Stimulated activated naive CD8-positive, alpha-beta T cell treated with anti-CD3 and anti-CD28 coated beads, Interleukin-15, amount 100 ng/mL, for 72 hours (primary cell): ENCODE measurements at regions not wholly inside any gene's neighbourhood (a gene's known extent, or its start where the extent isn't known, plus 50 kb on each side); places are given as distances from the start of the nearest gene placed in this dataset.
"Not testable (repeated sequence)": the region's sequence is repeated elsewhere in the genome, so short reads cannot be mapped to it uniquely, and the experiment has no call there.

Experiments
- ATAC-seq: fragments of 150-1000 bp; cut with Tn5 transposase; 2 replicates; pipeline ENCODE4 v1.10.0; 2021; ENCODE audit warnings: mild to moderate bottlenecking, moderate library complexity
- DNase-seq, 2 donors: peaks; one replicate each; pipeline ENCODE4 v3.0.0; 2021 to 2022
- H3K27ac Mint-ChIP-seq, 2 donors: one replicate each; pipeline ENCODE4 v1.8.0; 2022; ENCODE audit warnings: mild to moderate bottlenecking in 2 of 2, mixed read lengths in 2 of 2, moderate library complexity in 2 of 2
- H3K27me3 Mint-ChIP-seq: one replicate; pipeline ENCODE4 v1.8.0; 2022; ENCODE audit warnings: mixed read lengths
- H3K4me1 Mint-ChIP-seq: one replicate; pipeline ENCODE4 v1.8.0; 2022; ENCODE audit warnings: mild to moderate bottlenecking, mixed read lengths
- H3K4me3 Mint-ChIP-seq, 2 donors: one replicate each; pipeline ENCODE4 v1.8.0; 2022; ENCODE audit warnings: mild to moderate bottlenecking in 2 of 2, mixed read lengths in 2 of 2, moderate library complexity in 1 of 2
- H3K9me3 Mint-ChIP-seq, 2 donors: one replicate each; pipeline ENCODE4 v1.8.0; 2022; ENCODE audit warnings: mixed read lengths in 2 of 2

GRCh38 chr4:118556576-118556975, 128.6 kb upstream of the METTL14 start:
- not testable (repeated sequence) for H3K4me3 Mint-ChIP-seq, ATAC-seq, H3K9me3 Mint-ChIP-seq, H3K27ac Mint-ChIP-seq, H3K4me1 Mint-ChIP-seq, H3K27me3 Mint-ChIP-seq, DNase-seq

GRCh38 chr4:118557298-118557851, 127.8 kb upstream of the METTL14 start:
- peak; percentile 48 for ATAC-seq
- Mint-ChIP-seq H3K27ac (peak overlapping the region in 1 of 2 donors; percentile 27), H3K27me3 (no peaks in the 10 kb centered on the region), H3K9me3 (no peaks in the 10 kb centered on the region), H3K4me1 (no peaks in the 10 kb centered on the region), H3K4me3 (no peak overlapping the region)
- DNase-seq = no peak

DNA sequence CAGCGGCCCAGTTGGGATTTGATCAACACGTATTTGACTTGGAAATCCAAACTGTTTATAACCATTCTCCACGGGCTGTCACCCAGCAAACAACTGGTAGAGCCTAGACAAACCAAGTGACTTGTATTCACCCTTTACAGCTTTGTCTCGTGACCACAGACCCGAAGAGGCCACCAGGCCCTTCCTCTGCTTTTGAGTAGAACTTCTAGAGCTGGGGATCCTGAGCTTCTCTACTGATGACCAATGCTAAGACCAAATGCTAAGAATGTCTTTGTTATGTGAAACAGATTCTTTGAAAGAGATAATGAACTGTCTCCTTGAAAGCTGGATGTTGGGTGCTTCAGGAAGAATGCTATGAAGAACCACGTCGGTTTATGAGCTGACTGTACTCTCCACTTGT, 127.0 kb upstream of the METTL14 start:
- not testable (repeated sequence) for H3K27me3 Mint-ChIP-seq, H3K9me3 Mint-ChIP-seq, H3K4me3 Mint-ChIP-seq, ATAC-seq, H3K4me1 Mint-ChIP-seq, DNase-seq, H3K27ac Mint-ChIP-seq

GRCh38 chr4:118561559-118561958, 123.6 kb upstream of the METTL14 start:
- H3K9me3 Mint-ChIP-seq, H3K27me3 Mint-ChIP-seq, DNase-seq, H3K27ac Mint-ChIP-seq, ATAC-seq, H3K4me1 Mint-ChIP-seq, H3K4me3 Mint-ChIP-seq: not testable (repeated sequence)

- H3K27ac Mint-ChIP-seq = peak overlapping the region in 1 of 2 donors; percentile 10
- ATAC-seq = peak; percentile 70
- H3K9me3 Mint-ChIP-seq, DNase-seq, H3K4me1 Mint-ChIP-seq: not testable (repeated sequence)
- peaks cover 21% of the 10 kb centered on the region for H3K27me3 Mint-ChIP-seq
- peak overlapping the region in 1 of 2 donors; percentile 29 for H3K4me3 Mint-ChIP-seq
Observed at GRCh38 chr4:118566003-118566513, 119.1 kb upstream of the METTL14 start.

GRCh38 chr4:118572991-118573390, 112.2 kb upstream of the METTL14 start:
- peaks cover 21% of the 10 kb centered on the region for H3K27me3 Mint-ChIP-seq
- not testable (repeated sequence) for H3K4me1 Mint-ChIP-seq, H3K27ac Mint-ChIP-seq, DNase-seq, H3K4me3 Mint-ChIP-seq, H3K9me3 Mint-ChIP-seq, ATAC-seq

GRCh38 chr4:118574251-118574913, 110.8 kb upstream of the METTL14 start:
- DNase-seq, H3K4me3 Mint-ChIP-seq, H3K9me3 Mint-ChIP-seq, H3K27ac Mint-ChIP-seq, H3K4me1 Mint-ChIP-seq, ATAC-seq: not testable (repeated sequence)
- H3K27me3 Mint-ChIP-seq = peaks cover 21% of the 10 kb centered on the region

DNA sequence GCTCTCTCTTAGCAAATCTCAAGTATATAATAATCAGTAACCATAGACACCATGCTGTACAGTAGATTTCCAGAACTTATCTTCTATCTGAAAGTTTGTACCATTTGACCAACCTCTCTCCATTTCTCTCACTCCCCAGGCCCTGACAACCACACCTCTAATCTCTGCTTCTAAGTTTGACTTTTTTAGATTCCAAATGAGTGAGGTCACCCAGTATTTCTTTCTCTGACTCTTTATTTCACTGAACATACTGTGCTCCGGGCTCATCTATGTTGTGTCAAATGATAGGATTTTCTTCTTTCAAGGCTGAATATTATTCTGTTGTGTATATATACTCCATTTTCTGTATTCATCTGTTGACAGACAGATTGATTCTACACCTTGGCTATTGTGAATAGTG, 110.1 kb upstream of the METTL14 start:
- not testable (repeated sequence) for H3K4me1 Mint-ChIP-seq, ATAC-seq, H3K4me3 Mint-ChIP-seq, H3K27ac Mint-ChIP-seq, DNase-seq, H3K9me3 Mint-ChIP-seq
- H3K27me3 Mint-ChIP-seq = peaks cover 16% of the 10 kb centered on the region

- DNase-seq, H3K27ac Mint-ChIP-seq, ATAC-seq, H3K4me1 Mint-ChIP-seq, H3K4me3 Mint-ChIP-seq, H3K9me3 Mint-ChIP-seq: not testable (repeated sequence)
- H3K27me3 Mint-ChIP-seq = peaks cover 13% of the 10 kb centered on the region
Observed at GRCh38 chr4:118575726-118576125, 109.5 kb upstream of the METTL14 start.

DNA sequence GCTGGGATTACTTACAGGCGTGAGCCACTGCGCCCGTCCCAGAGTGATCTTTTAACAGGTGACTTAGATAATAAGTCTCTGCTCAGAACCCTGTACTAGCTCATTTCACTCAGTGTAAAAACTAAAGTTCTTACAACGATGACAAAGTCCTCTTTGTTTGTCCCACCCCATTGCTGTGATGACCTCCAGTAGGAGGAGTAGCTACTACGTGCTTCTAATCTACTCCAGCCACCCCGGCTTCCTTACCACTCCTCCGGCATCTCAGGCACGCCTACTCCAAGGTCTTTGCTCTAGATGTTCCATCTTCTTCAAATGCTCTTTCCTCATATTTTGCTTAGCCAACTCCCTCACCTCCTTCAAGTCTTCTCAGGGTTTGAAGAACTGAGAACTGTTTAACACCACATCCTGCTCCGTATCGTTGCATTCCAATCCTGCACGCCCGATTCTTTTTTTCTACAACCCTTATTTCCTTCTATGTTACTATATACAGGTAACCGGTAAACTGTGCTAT, 108.4 kb upstream of the METTL14 start:
- not testable (repeated sequence) for H3K4me3 Mint-ChIP-seq, ATAC-seq, DNase-seq, H3K9me3 Mint-ChIP-seq, H3K27ac Mint-ChIP-seq, H3K4me1 Mint-ChIP-seq
- H3K27me3 Mint-ChIP-seq = peaks cover 21% of the 10 kb centered on the region

DNA sequence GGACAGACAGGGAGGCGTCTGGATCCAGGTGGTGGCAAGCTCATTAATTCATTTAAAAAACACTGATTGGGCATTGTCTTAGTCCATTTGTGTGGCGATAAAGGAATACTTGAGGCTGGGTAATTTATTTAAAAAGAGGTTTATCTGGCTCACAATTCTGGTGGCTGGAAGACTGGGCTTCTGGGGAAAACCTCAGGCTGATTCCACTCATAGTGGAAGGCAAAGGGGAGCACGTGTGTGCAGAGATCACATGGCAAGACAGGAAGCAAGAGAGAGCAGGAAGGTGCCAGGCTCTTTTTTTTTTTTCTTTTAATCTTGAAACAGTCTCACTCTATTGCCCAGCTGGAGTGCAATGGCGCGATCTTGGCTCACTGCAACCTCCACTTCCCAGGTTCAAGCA, 100.2 kb upstream of the METTL14 start:
- H3K27me3 Mint-ChIP-seq = peaks cover 42% of the 10 kb centered on the region
- H3K27ac Mint-ChIP-seq = no peak overlapping the region
- no peak overlapping the region for H3K4me3 Mint-ChIP-seq
- ATAC-seq = no peak
- no peak for DNase-seq
- no peaks in the 10 kb centered on the region for H3K9me3 Mint-ChIP-seq
- H3K4me1 Mint-ChIP-seq = peaks cover 9% of the 10 kb centered on the region

GRCh38 chr4:118586357-118586790, 98.8 kb upstream of the METTL14 start:
- Mint-ChIP-seq H3K4me1 (peaks cover 17% of the 10 kb centered on the region), H3K27ac (no peak overlapping the region), H3K9me3 (peaks cover 0 to 4% of the 10 kb centered on the region in 2 donors), H3K4me3 (no peak overlapping the region), H3K27me3 (peaks cover 32% of the 10 kb centered on the region)
- ATAC-seq (no peak), DNase-seq (no peak)

DNA sequence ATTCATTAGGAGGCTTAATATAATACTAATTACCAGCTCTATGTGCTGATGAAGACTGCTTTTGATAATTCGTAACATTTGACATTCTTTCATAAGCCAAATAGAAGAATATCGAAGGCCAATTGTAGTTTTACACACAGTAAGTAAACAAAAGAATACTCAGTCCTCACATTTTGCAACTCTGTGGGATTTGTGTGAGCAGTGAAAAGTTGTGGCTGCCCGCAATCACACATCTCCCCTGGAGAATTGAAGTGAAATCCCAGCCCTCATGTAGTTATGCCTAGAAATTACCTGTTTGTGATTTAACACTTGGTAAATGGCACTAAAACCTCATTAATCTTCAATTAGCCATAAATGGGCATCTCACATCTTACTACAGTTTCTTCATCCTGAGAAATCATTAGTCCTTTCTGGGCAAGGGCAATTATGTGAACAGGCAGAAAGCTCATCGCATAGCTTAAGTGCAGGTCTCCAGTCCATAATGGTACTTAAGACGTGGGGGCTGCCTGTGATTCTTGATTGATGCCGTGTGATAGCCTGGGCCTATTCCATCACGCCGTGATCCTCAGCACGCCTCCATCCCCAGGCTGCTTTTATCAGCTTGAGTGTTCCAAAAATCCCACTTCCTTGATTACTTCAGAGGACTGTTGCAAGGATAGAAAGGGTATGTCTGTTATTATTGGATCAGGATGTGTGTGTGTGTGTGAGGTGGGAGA, 97.9 kb upstream of the METTL14 start:
- H3K27me3 Mint-ChIP-seq = peaks cover 23% of the 10 kb centered on the region
- H3K27ac Mint-ChIP-seq = no peak overlapping the region
- ATAC-seq = no peak

DNA sequence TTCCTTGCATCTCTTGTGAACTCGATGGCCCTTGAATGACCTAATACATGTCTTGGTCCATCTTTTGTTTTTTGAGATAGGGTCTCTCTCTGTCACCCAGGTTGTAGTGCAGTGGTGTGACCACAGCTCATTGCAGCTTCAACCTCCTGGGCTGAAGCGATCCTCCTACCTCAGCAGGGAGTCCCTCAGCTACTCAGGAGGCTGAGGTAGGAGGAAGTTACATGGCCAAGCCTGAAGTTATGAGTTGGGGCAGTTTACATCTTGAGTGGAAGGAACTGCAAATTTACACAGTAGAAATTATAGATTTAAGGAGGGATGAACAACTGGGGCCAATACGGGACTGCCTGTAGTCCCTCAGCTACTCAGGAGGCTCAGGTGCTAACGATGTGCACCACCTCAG, 97.2 kb upstream of the METTL14 start:
- DNase-seq = no peak
- Mint-ChIP-seq H3K4me1 (peaks cover 21% of the 10 kb centered on the region), H3K4me3 (no peak overlapping the region)

More for the DNA sequence above, 97.9 kb upstream of the METTL14 start:
- Mint-ChIP-seq H3K4me1 (peaks cover 21% of the 10 kb centered on the region), H3K4me3 (no peak overlapping the region), H3K9me3 (peaks cover 0 to 4% of the 10 kb centered on the region in 2 donors)
- no peak for DNase-seq

GRCh38 chr4:118589471-118590055, 95.6 kb upstream of the METTL14 start:
- ATAC-seq (no peak), DNase-seq (no peak)
- peaks cover 0 to 4% of the 10 kb centered on the region in 2 donors for H3K9me3 Mint-ChIP-seq
- no peak overlapping the region for H3K4me3 Mint-ChIP-seq
- peaks cover 13% of the 10 kb centered on the region for H3K27me3 Mint-ChIP-seq
- peaks cover 19% of the 10 kb centered on the region for H3K4me1 Mint-ChIP-seq
- H3K27ac Mint-ChIP-seq = no peak overlapping the region

More for the DNA sequence above, 97.2 kb upstream of the METTL14 start:
- H3K27me3 Mint-ChIP-seq = peaks cover 17% of the 10 kb centered on the region
- H3K9me3 Mint-ChIP-seq = peaks cover 0 to 4% of the 10 kb centered on the region in 2 donors
- ATAC-seq = no peak
- H3K27ac Mint-ChIP-seq = no peak overlapping the region
